ENCODE measurements at regions not wholly inside any gene's neighbourhood (a gene's known extent, or its start where the extent isn't known, plus 50 kb on each side); places are given as distances from the start of the nearest gene placed in this dataset.

DNA sequence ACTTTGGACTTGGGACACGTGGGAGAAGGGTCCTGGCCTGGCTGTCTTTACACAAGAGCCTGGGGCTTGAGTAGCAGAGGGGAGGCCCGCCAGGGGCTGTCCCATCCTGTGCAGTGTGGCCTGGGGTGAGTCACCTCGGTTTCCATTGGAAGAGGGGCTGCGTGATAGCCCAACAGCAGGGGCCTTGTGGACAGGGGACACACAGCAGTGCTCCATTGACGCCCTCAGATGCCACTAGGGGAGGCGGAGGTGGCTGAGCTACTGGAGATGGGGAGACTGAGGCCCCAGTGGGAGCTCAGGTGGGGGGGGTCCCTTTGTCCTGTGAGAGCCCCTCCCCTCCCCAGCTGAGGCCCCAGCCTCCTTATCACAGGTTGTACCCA, 50.0 kb upstream of the RNU6ATAC start:
- Histone ChIP-seq H3K4me3 (no peak overlapping the region), H3K27me3 (no peaks in the 10 kb centered on the region), H3K36me3 (no peaks in the 10 kb centered on the region), H3K9me3 (no peaks in the 10 kb centered on the region), H3K27ac (no peak overlapping the region), H3K4me1 (peaks cover 3 to 14% of the 10 kb centered on the region in 2 donors)
- TF ChIP-seq, protein P1, sequence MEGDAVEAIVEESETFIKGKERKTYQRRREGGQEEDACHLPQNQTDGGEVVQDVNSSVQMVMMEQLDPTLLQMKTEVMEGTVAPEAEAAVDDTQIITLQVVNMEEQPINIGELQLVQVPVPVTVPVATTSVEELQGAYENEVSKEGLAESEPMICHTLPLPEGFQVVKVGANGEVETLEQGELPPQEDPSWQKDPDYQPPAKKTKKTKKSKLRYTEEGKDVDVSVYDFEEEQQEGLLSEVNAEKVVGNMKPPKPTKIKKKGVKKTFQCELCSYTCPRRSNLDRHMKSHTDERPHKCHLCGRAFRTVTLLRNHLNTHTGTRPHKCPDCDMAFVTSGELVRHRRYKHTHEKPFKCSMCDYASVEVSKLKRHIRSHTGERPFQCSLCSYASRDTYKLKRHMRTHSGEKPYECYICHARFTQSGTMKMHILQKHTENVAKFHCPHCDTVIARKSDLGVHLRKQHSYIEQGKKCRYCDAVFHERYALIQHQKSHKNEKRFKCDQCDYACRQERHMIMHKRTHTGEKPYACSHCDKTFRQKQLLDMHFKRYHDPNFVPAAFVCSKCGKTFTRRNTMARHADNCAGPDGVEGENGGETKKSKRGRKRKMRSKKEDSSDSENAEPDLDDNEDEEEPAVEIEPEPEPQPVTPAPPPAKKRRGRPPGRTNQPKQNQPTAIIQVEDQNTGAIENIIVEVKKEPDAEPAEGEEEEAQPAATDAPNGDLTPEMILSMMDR (IDR thresholded peaks at IDR 0.05): no peak
- peak in 1 of 2 donors; percentile 58 for DNase-seq (ENCODE audit: low spot score in 2 of 2)
- intact Hi-C loops (cut with DNase I): no loop called here

DNA sequence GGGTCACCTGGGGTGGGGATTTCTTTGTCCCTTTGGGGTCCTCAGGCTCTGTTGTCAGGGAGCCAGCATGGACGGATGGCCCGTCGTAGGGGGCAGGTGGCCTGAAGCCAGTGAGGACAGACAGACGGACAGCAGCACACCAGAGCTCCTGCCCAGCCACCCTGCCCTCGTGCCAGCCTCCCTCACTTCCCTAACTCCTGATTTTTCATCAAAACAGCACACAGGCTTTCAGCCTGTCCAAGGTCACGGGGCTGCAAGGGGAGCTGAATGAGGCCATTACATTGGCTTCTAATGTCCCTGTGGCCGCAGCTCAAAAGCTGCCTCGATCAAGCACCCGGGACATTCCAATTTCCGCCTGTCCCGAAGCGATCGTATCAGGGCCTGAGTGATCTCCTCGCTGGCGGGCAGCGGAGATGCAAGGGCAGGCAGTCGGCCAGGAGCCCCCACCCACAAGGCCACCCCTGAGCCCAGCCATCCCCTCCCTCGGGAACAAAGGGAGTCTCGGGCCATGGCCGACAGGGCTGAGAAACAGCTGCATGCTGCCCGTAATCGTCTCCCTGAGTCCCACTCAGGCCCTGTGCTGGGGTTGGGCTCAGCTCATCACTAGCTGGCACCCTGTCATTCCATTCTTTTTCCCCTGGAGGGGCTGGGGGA, 50.5 kb upstream of the RNU6ATAC start:
- no peak overlapping the region for H3K4me3 ChIP-seq
- H3K27me3 ChIP-seq: no peaks in the 10 kb centered on the region
- no peaks in the 10 kb centered on the region for H3K9me3 ChIP-seq
- no peak overlapping the region for H3K27ac ChIP-seq
- H3K36me3 ChIP-seq: no peaks in the 10 kb centered on the region
- H3K4me1 ChIP-seq: peaks cover 3 to 14% of the 10 kb centered on the region in 2 donors
- intact Hi-C loops (cut with DNase I): no loop called here
- DNase-seq (ENCODE audit: low spot score in 2 of 2): peak in 1 of 2 donors; percentile 57
- TF ChIP-seq, protein P1 (IDR thresholded peaks at IDR 0.05): no peak

DNA sequence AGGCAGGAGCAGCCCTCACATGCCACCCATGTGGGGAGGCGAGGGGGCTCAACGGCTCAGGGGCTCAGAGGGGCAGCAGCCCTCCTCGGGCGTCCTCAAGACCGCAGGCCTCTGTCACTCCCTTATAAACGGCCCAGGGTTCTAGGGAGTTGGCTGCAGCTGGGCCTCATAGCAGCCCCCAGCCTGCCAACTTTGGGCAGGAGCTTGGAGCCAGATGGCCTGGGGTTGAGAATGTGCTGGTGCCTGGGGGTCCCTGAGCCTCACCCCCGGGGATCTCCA, 51.0 kb upstream of the RNU6ATAC start:
- no peak overlapping the region for H3K27ac ChIP-seq
- intact Hi-C loops (cut with DNase I): no loop called here

DNA sequence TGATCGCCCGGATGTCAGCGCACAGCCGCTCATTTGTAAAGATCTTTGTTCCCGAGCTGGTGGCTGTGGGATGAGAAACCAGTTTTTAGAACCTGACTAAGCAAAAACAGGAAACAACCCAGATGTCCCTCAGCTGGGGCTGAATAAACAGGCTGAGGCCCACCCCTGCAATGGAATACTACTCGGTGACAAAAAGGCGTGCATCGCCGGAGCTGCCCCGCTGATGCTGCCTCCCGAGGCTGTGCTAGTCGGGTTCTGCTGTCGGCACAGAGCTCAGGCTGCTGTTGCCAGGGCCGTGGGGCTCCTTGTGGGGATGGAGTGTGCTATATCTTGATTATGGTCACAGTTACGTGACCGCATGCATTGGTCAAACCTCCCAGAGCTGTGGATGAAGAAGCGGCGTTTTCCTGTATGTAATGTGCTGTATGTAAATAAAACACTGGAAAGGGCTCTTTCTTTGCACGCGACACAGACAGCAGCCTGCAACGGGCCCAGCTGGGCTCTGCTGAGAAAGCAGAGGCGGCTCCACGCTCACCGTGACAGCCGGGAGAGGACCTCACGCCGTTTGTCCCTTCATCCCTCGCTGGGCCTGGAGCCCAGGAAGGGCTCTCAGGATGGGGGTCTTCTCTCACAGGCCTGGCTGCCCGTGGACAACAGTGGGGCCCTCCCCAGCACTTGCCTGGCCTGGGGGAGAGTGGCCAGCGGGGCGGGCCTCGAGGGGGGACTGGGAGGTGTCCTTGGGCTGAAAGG, 51.5 kb upstream of the RNU6ATAC start:
- H3K4me3 ChIP-seq: no peak overlapping the region
- no peak overlapping the region for H3K27ac ChIP-seq
- H3K9me3 ChIP-seq: no peaks in the 10 kb centered on the region
- no peaks in the 10 kb centered on the region for H3K36me3 ChIP-seq
- H3K27me3 ChIP-seq: no peaks in the 10 kb centered on the region
- peak in 1 of 2 donors; percentile 52 for DNase-seq (ENCODE audit: low spot score in 2 of 2)
- H3K4me1 ChIP-seq: peaks cover 3 to 6% of the 10 kb centered on the region in 2 donors
- TF ChIP-seq, protein P1 (IDR thresholded peaks at IDR 0.05): no peak
- intact Hi-C loops (cut with DNase I): no loop called here

More for the DNA sequence above, 51.0 kb upstream of the RNU6ATAC start:
- Histone ChIP-seq H3K36me3 (no peaks in the 10 kb centered on the region), H3K4me1 (peaks cover 3 to 11% of the 10 kb centered on the region in 2 donors), H3K27me3 (no peaks in the 10 kb centered on the region), H3K9me3 (no peaks in the 10 kb centered on the region), H3K4me3 (no peak overlapping the region)
- DNase-seq (ENCODE audit: low spot score in 2 of 2): peak in 1 of 2 donors; percentile 50
- TF ChIP-seq, protein P1 (IDR thresholded peaks at IDR 0.05): no peak

DNA sequence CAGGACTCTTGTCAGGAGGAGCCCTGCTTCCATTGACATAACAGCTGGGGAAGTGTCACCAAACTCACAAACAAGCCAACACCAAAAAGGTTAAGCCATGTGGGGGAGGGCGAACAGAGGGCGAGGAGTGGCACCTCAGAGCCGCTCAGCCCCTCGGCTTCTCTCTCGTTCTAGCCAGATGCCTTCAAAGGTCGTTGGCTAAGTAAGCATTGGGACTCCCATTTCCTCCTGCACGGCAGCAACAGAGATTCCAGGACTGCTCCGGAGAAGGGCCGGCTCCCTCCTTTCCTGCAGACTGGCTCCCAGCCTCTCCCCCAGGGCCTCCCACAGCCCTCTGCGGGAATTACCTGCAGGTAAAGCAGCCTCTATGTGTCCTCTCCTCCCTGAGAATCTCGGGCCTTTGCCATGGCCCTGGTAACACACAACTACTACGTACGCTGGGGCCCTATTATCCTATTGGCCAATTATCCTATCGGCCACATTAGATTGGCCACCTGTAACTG, 52.1 kb upstream of the RNU6ATAC start:
- H3K36me3 ChIP-seq: no peaks in the 10 kb centered on the region
- H3K27ac ChIP-seq: no peak overlapping the region

More for the DNA sequence above, 52.1 kb upstream of the RNU6ATAC start:
- no peaks in the 10 kb centered on the region for H3K9me3 ChIP-seq
- H3K4me1 ChIP-seq: no peaks in the 10 kb centered on the region
- no peaks in the 10 kb centered on the region for H3K27me3 ChIP-seq
- intact Hi-C loops (cut with DNase I): no loop called here
- TF ChIP-seq, protein P1 (IDR thresholded peaks at IDR 0.05): no peak
- DNase-seq (ENCODE audit: low spot score in 2 of 2): no peak
- H3K4me3 ChIP-seq: no peak overlapping the region
